GM23338 (cell line): ENCODE measurements at regions not wholly inside any gene's neighbourhood (a gene's known extent, or its start where the extent isn't known, plus 50 kb on each side); places are given as distances from the start of the nearest gene placed in this dataset.

ENCODE experiments used
- CREB1 ChIP-seq: fragments of 250-450 bp; sonication (Bioruptor Pico); IDR thresholded peaks from 2 replicates; pipeline ENCODE4 v1.5.0; 2020; ENCODE audit warnings: low read depth, mild to moderate bottlenecking, moderate library complexity
- CTCF ChIP-seq, 2 experiments: fragments of 200-600 bp in 1 of 2; sonication (generic) in 1 of 2; conservative IDR thresholded peaks; 2 replicates each; pipeline versions ENCODE4 v1.5.1 to v1.6.1; 2016 to 2017; ENCODE audit warnings: antibody characterized with exemption in 2 of 2, low read depth in 2 of 2, mild to moderate bottlenecking in 2 of 2, moderate library complexity in 1 of 2
- ETS1 ChIP-seq: IDR thresholded peaks from 2 replicates; pipeline ENCODE4 v1.6.1; 2016; ENCODE audit warnings: antibody characterized with exemption
- EZH2 ChIP-seq: fragments of 200-600 bp; sonication (generic); IDR thresholded peaks from one replicate; pipeline ENCODE4 v1.8.0; 2017; ENCODE audit warnings: antibody characterized with exemption, mild to moderate bottlenecking, low read depth; ENCODE audit not compliant: unreplicated experiment
- EZH2phosphoT487 ChIP-seq: fragments of 200-600 bp; sonication (generic); IDR thresholded peaks from one replicate; pipeline ENCODE4 v1.8.1; 2018; ENCODE audit warnings: antibody characterized with exemption; ENCODE audit not compliant: unreplicated experiment
- JUNB ChIP-seq: IDR thresholded peaks from one replicate; pipeline ENCODE4 v1.6.1; 2016; ENCODE audit warnings: antibody characterized with exemption; ENCODE audit not compliant: unreplicated experiment
- NANOG ChIP-seq: IDR thresholded peaks from 2 replicates; pipeline ENCODE4 v1.6.1; 2016; ENCODE audit warnings: antibody characterized with exemption, borderline replicate concordance
- POLR2AphosphoS5 ChIP-seq: IDR thresholded peaks from 2 replicates; pipeline ENCODE4 v1.6.1; 2016; ENCODE audit warnings: antibody characterized with exemption, low read depth
- REST ChIP-seq: IDR thresholded peaks from one replicate; pipeline ENCODE4 v1.6.1; 2018; ENCODE audit warnings: antibody characterized with exemption; ENCODE audit not compliant: unreplicated experiment
- ZNF462 ChIP-seq: fragments of 250-450 bp; sonication (Bioruptor Pico); IDR thresholded peaks from 2 replicates; pipeline ENCODE4 v1.5.0; 2020; ENCODE audit warnings: mild to moderate bottlenecking, moderate library complexity

- TF ChIP-seq CTCF (conservative IDR thresholded peaks at IDR 0.05; ENCODE audit: low read depth in 2 of 2) (no peak), EZH2phosphoT487 (no peak), EZH2 (no peak), REST (no peak), ETS1 (no peak), CREB1 (CRISPR knock-in tag) (no peak), POLR2AphosphoS5 (no peak), NANOG (no peak), JUNB (no peak), ZNF462 (CRISPR knock-in tag) (no peak)
Measured at GRCh38 chr6:166774770-166775169, 147.7 kb upstream of the RPS6KA2 start.
